ENCODE measurements at regions not wholly inside any gene's neighbourhood (a gene's known extent, or its start where the extent isn't known, plus 50 kb on each side); places are given as distances from the start of the nearest gene placed in this dataset.

GRCh38 chr6:170108890-170109587, 181.8 kb downstream of the DLL1 start:
- intact Hi-C loops (cut with micrococcal nuclease): no loop called here
- DNase-seq (no peak), ATAC-seq (no peak)

GRCh38 chr6:170108456-170108855, 182.4 kb downstream of the DLL1 start:
- intact Hi-C loops (cut with micrococcal nuclease): no loop called here
- DNase-seq: no peak
- no peak for ATAC-seq

- no peak for ATAC-seq
- intact Hi-C loops (cut with micrococcal nuclease): no loop called here
- peak; percentile 14 for DNase-seq
Measured at GRCh38 chr6:170107606-170108222, 183.2 kb downstream of the DLL1 start.

- intact Hi-C loops (cut with micrococcal nuclease): no loop called here
- ATAC-seq (no peak), DNase-seq (peak; percentile 16)
Measured at GRCh38 chr6:170106906-170107525, 183.9 kb downstream of the DLL1 start.

- intact Hi-C loops (cut with micrococcal nuclease): no loop called here
Measured at GRCh38 chr6:170102582-170103481, 188.0 kb downstream of the DLL1 start.

GRCh38 chr6:170102038-170102437, 188.8 kb downstream of the DLL1 start:
- ATAC-seq: no peak
- intact Hi-C loops (cut with micrococcal nuclease): no loop called here
- no peak for DNase-seq

More at GRCh38 chr6:170102582-170103481, 188.0 kb downstream of the DLL1 start:
- ATAC-seq (no peak), DNase-seq (no peak)

GRCh38 chr6:170101281-170102035, 189.4 kb downstream of the DLL1 start:
- no peak for ATAC-seq
- no peak for DNase-seq
- intact Hi-C loops (cut with micrococcal nuclease): no loop called here

- peak; percentile 7 for DNase-seq
- intact Hi-C loops (cut with micrococcal nuclease): no loop called here
- no peak for ATAC-seq
Measured at GRCh38 chr6:170100046-170100445, 190.8 kb downstream of the DLL1 start.

GRCh38 chr6:170099387-170099786, 191.5 kb downstream of the DLL1 start:
- DNase-seq: peak; percentile 5
- intact Hi-C loops (cut with micrococcal nuclease): no loop called here

GRCh38 chr6:170098428-170099170, 192.3 kb downstream of the DLL1 start:
- no peak for ATAC-seq
- intact Hi-C loops (cut with micrococcal nuclease): no loop called here
- DNase-seq: no peak

More at GRCh38 chr6:170099387-170099786, 191.5 kb downstream of the DLL1 start:
- no peak for ATAC-seq

GRCh38 chr6:170097505-170098427, 193.1 kb downstream of the DLL1 start:
- ATAC-seq (no peak), DNase-seq (no peak)
- intact Hi-C loops (cut with micrococcal nuclease): no loop called here

GRCh38 chr6:170096803-170097504, 193.9 kb downstream of the DLL1 start:
- DNase-seq (no peak), ATAC-seq (peak; percentile 53)
- intact Hi-C loops (cut with micrococcal nuclease): no loop called here

GRCh38 chr6:170096191-170096802, 194.6 kb downstream of the DLL1 start:
- ATAC-seq (peak; percentile 40), DNase-seq (no peak)
- intact Hi-C loops (cut with micrococcal nuclease): no loop called here

- intact Hi-C loops (cut with micrococcal nuclease): no loop called here
- DNase-seq (no peak), ATAC-seq (no peak)
Measured at GRCh38 chr6:170095273-170095981, 195.5 kb downstream of the DLL1 start.

- DNase-seq (no peak), ATAC-seq (no peak)
- intact Hi-C loops (cut with micrococcal nuclease): no loop called here
Measured at GRCh38 chr6:170094686-170095272, 196.1 kb downstream of the DLL1 start.
